SK-N-SH treated with all-trans-retinoic acid at 6 μM for 48 hours (cell line): ENCODE measurements at regions not wholly inside any gene's neighbourhood (a gene's known extent, or its start where the extent isn't known, plus 50 kb on each side); places are given as distances from the start of the nearest gene placed in this dataset.

Experiments
- ATAC-seq: fragments of 200-7000 bp; cut with Tn5 transposase; 3 replicates; pipeline ENCODE4 v1.9.1; 2020; ENCODE audit warnings: mild to moderate bottlenecking, moderate library complexity
- ARNTL ChIP-seq: fragments of 450-650 bp; formaldehyde crosslinking; IDR thresholded peaks from 2 replicates; pipeline ENCODE4 v1.5.0; 2020; ENCODE audit warnings: low read depth, mild to moderate bottlenecking, moderate library complexity, borderline replicate concordance
- BACH2 ChIP-seq: fragments of 250-450 bp; sonication (Bioruptor Pico); IDR thresholded peaks from 2 replicates; pipeline ENCODE4 v1.9.0; 2021; ENCODE audit warnings: mild to moderate bottlenecking, borderline replicate concordance
- CREB5 ChIP-seq: fragments of 250-450 bp; sonication (Bioruptor Pico); IDR thresholded peaks from 2 replicates; pipeline ENCODE4 v1.5.1; 2020; ENCODE audit warnings: low read depth, mild to moderate bottlenecking, moderate library complexity
- CSDC2 ChIP-seq: fragments of 250-450 bp; sonication (Bioruptor Pico); IDR thresholded peaks from 2 replicates; pipeline ENCODE4 v1.5.0; 2020; ENCODE audit warnings: mild to moderate bottlenecking, moderate library complexity
- CSRNP3 ChIP-seq: fragments of 250-450 bp; sonication (Bioruptor Pico); IDR thresholded peaks from 2 replicates; pipeline ENCODE4 v1.5.1; 2021; ENCODE audit warnings: mild to moderate bottlenecking, moderate library complexity
- ESRRG ChIP-seq: fragments of 250-450 bp; sonication (Bioruptor Pico); IDR thresholded peaks from 2 replicates; pipeline ENCODE4 v1.6.1; 2021; ENCODE audit warnings: mild to moderate bottlenecking
- GLIS3 ChIP-seq: fragments of 250-450 bp; sonication (Bioruptor Pico); IDR thresholded peaks from 2 replicates; pipeline ENCODE4 v1.5.0; 2020; ENCODE audit warnings: mild to moderate bottlenecking, moderate library complexity
- ISL1 ChIP-seq: fragments of 250-450 bp; sonication (Bioruptor Pico); IDR thresholded peaks from 2 replicates; pipeline ENCODE4 v2.1.2; 2022; ENCODE audit warnings: mild to moderate bottlenecking, moderate library complexity
- OSR1 ChIP-seq: fragments of 250-450 bp; sonication (Bioruptor Pico); IDR thresholded peaks from 2 replicates; pipeline ENCODE4 v1.8.0; 2022; ENCODE audit warnings: moderate library complexity, mild to moderate bottlenecking, inconsistent platforms
- PATZ1 ChIP-seq: fragments of 250-450 bp; sonication (Bioruptor Pico); IDR thresholded peaks from 2 replicates; pipeline ENCODE4 v1.8.0; 2020; ENCODE audit warnings: mild to moderate bottlenecking, moderate library complexity, borderline replicate concordance
- POU6F1 ChIP-seq: fragments of 250-450 bp; sonication (Bioruptor Pico); IDR thresholded peaks from 2 replicates; pipeline ENCODE4 v1.8.0; 2021; ENCODE audit warnings: low read depth, mild to moderate bottlenecking, moderate library complexity, borderline replicate concordance
- RARB ChIP-seq: fragments of 250-450 bp; sonication (Bioruptor Pico); IDR thresholded peaks from 2 replicates; pipeline ENCODE4 v1.8.0; 2021; ENCODE audit warnings: mild to moderate bottlenecking, moderate library complexity
- SNAI2 ChIP-seq: fragments of 250-450 bp; sonication (Bioruptor Pico); IDR thresholded peaks from 2 replicates; pipeline ENCODE4 v1.5.0; 2020; ENCODE audit warnings: mild to moderate bottlenecking, moderate library complexity
- TCF4 ChIP-seq: fragments of 250-450 bp; sonication (Bioruptor Pico); IDR thresholded peaks from 2 replicates; pipeline ENCODE4 v1.8.0; 2021; ENCODE audit warnings: mild to moderate bottlenecking, moderate library complexity, borderline replicate concordance
- TOX ChIP-seq: fragments of 250-450 bp; sonication (Bioruptor Pico); IDR thresholded peaks from 2 replicates; pipeline ENCODE4 v1.8.0; 2021; ENCODE audit warnings: mild to moderate bottlenecking, moderate library complexity, borderline replicate concordance
- TSHZ2 ChIP-seq: fragments of 250-450 bp; sonication (Bioruptor Pico); IDR thresholded peaks from 2 replicates; pipeline ENCODE4 v1.5.0; 2020; ENCODE audit warnings: mild to moderate bottlenecking, moderate library complexity
- ZC3H10 ChIP-seq: fragments of 250-450 bp; sonication (Bioruptor Pico); IDR thresholded peaks from 2 replicates; pipeline ENCODE4 v1.5.1; 2021; ENCODE audit warnings: mild to moderate bottlenecking, moderate library complexity
- ZFP30 ChIP-seq: fragments of 450-650 bp; formaldehyde crosslinking; IDR thresholded peaks from 2 replicates; pipeline ENCODE4 v1.5.0; 2022; ENCODE audit warnings: mild to moderate bottlenecking, moderate library complexity
- ZNF565 ChIP-seq: fragments of 450-650 bp; formaldehyde crosslinking; conservative IDR thresholded peaks from 2 replicates; pipeline ENCODE4 v1.5.0; 2020; ENCODE audit warnings: low read depth, mild to moderate bottlenecking, moderate library complexity
- ZNF70 ChIP-seq: fragments of 450-650 bp; formaldehyde crosslinking; IDR thresholded peaks from 2 replicates; pipeline ENCODE4 v1.5.0; 2020; ENCODE audit warnings: mild to moderate bottlenecking, moderate library complexity
- ZNF8 ChIP-seq: fragments of 450-650 bp; formaldehyde crosslinking; IDR thresholded peaks from 2 replicates; pipeline ENCODE4 v1.5.0; 2020; ENCODE audit warnings: mild to moderate bottlenecking, moderate library complexity

GRCh38 chr14:80393766-80394165 is 182.5 kb upstream of the DIO2 start:
- no peak for ATAC-seq
- no peak for TF ChIP-seq SNAI2 (CRISPR knock-in tag)
- TF ChIP-seq ZC3H10: no peak
- TF ChIP-seq ZNF8 (CRISPR knock-in tag): no peak
- no peak for TF ChIP-seq CSRNP3 (CRISPR knock-in tag)
- TF ChIP-seq TCF4: no peak
- TF ChIP-seq ZNF565 (CRISPR knock-in tag): no peak
- no peak for TF ChIP-seq ZNF70 (CRISPR knock-in tag)
- TF ChIP-seq RARB (CRISPR knock-in tag): no peak
- TF ChIP-seq ESRRG (CRISPR knock-in tag): no peak
- no peak for TF ChIP-seq ZFP30 (CRISPR knock-in tag)
- no peak for TF ChIP-seq ARNTL (CRISPR knock-in tag)
- no peak for TF ChIP-seq GLIS3 (CRISPR knock-in tag)
- TF ChIP-seq ISL1 (CRISPR knock-in tag): no peak
- no peak for TF ChIP-seq OSR1
- no peak for TF ChIP-seq BACH2
- TF ChIP-seq PATZ1 (CRISPR knock-in tag): no peak

GRCh38 chr14:80390906-80391305 is 179.6 kb upstream of the DIO2 start:
- TF ChIP-seq ARNTL (CRISPR knock-in tag) (no peak), CREB5 (CRISPR knock-in tag) (no peak), TSHZ2 (CRISPR knock-in tag) (no peak), ZNF8 (CRISPR knock-in tag) (no peak), POU6F1 (CRISPR knock-in tag) (no peak), SNAI2 (CRISPR knock-in tag) (no peak), PATZ1 (CRISPR knock-in tag) (no peak), TOX (CRISPR knock-in tag) (no peak), BACH2 (no peak), ZFP30 (CRISPR knock-in tag) (no peak), ZC3H10 (no peak), CSRNP3 (CRISPR knock-in tag) (no peak), TCF4 (no peak), CSDC2 (CRISPR knock-in tag) (no peak), ZNF565 (CRISPR knock-in tag) (no peak), ZNF70 (CRISPR knock-in tag) (no peak)
- peak; percentile 49 for ATAC-seq
